ENCODE measurements at regions not wholly inside any gene's neighbourhood (a gene's known extent, or its start where the extent isn't known, plus 50 kb on each side); places are given as distances from the start of the nearest gene placed in this dataset.

DNA sequence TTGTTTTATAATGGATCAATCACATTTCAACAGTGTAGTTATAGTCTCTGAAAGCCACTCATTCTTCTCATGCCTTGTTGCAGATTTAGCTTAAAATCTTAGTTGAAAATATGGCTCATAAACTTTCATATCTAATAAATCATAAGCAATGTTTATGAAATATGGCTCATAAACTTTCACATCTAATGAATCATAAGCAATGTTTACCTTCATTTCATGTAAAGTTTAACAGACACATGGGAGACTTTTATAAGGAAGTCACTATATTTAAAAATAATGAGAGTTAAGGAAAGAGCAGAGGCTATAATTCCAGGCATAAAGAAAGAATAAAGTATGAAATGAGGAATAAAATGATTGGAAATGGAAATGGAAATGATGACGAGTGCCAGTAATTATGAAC, 1042.1 kb downstream of the FSCB start:
- TF ChIP-seq SMC3 (IDR thresholded peaks at IDR 0.05; ENCODE audit: low read depth, low read length) (no peak), EZH2phosphoT487 (IDR thresholded peaks at IDR 0.05; ENCODE audit: borderline replicate concordance, low read depth) (no peak), EP300 (IDR thresholded peaks at IDR 0.05; ENCODE audit: borderline replicate concordance in 1 of 2, low read depth in 1 of 2, low read length in 1 of 2) (no peak), TEAD4 (IDR thresholded peaks at IDR 0.05; ENCODE audit: borderline replicate concordance, insufficient read depth) (no peak), ELF1 (IDR thresholded peaks at IDR 0.05) (no peak), NRF1 (IDR thresholded peaks at IDR 0.05; ENCODE audit: low read depth, low read length) (no peak)
- TF ChIP-seq, protein P1, sequence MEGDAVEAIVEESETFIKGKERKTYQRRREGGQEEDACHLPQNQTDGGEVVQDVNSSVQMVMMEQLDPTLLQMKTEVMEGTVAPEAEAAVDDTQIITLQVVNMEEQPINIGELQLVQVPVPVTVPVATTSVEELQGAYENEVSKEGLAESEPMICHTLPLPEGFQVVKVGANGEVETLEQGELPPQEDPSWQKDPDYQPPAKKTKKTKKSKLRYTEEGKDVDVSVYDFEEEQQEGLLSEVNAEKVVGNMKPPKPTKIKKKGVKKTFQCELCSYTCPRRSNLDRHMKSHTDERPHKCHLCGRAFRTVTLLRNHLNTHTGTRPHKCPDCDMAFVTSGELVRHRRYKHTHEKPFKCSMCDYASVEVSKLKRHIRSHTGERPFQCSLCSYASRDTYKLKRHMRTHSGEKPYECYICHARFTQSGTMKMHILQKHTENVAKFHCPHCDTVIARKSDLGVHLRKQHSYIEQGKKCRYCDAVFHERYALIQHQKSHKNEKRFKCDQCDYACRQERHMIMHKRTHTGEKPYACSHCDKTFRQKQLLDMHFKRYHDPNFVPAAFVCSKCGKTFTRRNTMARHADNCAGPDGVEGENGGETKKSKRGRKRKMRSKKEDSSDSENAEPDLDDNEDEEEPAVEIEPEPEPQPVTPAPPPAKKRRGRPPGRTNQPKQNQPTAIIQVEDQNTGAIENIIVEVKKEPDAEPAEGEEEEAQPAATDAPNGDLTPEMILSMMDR (IDR thresholded peaks at IDR 0.05) = no peak
- TF ChIP-seq, protein P2, sequence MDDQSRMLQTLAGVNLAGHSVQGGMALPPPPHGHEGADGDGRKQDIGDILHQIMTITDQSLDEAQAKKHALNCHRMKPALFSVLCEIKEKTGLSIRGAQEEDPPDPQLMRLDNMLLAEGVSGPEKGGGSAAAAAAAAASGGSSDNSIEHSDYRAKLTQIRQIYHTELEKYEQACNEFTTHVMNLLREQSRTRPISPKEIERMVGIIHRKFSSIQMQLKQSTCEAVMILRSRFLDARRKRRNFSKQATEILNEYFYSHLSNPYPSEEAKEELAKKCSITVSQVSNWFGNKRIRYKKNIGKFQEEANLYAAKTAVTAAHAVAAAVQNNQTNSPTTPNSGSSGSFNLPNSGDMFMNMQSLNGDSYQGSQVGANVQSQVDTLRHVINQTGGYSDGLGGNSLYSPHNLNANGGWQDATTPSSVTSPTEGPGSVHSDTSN (IDR thresholded peaks at IDR 0.05) = no peak

All from SK-N-SH (cell line).